ENCODE measurements at regions not wholly inside any gene's neighbourhood (a gene's known extent, or its start where the extent isn't known, plus 50 kb on each side); places are given as distances from the start of the nearest gene placed in this dataset.

DNA sequence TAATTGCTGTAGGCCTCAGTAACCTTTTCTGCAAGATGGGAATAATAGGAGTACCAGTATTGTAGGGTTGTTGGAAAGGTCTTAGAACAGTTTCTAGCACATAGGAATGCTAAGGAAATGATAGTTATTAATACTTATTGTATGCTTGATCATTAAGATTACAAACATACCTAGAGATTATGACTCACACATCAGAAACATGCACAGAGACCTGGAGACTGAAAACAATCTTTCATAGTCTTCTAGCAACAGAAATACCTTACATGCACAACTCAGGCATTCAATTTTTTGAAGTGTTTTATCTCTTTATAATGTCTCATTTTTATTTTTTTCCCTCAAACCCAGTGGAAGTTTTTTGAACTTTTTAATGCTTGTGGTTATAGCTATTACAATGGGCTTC lies 104.4 kb upstream of the ZBTB20 start:
- TF ChIP-seq, protein P1, sequence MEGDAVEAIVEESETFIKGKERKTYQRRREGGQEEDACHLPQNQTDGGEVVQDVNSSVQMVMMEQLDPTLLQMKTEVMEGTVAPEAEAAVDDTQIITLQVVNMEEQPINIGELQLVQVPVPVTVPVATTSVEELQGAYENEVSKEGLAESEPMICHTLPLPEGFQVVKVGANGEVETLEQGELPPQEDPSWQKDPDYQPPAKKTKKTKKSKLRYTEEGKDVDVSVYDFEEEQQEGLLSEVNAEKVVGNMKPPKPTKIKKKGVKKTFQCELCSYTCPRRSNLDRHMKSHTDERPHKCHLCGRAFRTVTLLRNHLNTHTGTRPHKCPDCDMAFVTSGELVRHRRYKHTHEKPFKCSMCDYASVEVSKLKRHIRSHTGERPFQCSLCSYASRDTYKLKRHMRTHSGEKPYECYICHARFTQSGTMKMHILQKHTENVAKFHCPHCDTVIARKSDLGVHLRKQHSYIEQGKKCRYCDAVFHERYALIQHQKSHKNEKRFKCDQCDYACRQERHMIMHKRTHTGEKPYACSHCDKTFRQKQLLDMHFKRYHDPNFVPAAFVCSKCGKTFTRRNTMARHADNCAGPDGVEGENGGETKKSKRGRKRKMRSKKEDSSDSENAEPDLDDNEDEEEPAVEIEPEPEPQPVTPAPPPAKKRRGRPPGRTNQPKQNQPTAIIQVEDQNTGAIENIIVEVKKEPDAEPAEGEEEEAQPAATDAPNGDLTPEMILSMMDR (IDR thresholded peaks at IDR 0.05): no peak
- TF ChIP-seq POLR2A (IDR thresholded peaks at IDR 0.05): no peak
